Mesenteric fat pad (tissue), 1 donor: ENCODE measurements at regions not wholly inside any gene's neighbourhood (a gene's known extent, or its start where the extent isn't known, plus 50 kb on each side); places are given as distances from the start of the nearest gene placed in this dataset.
"Not testable (repeated sequence)": the region's sequence is repeated elsewhere in the genome, so short reads cannot be mapped to it uniquely, and the experiment has no call there.

Source experiments
- DNase-seq: peaks from one replicate; pipeline ENCODE4 v3.0.0-alpha.2; 2020; ENCODE audit warnings: low spot score
- donor health status: DM: yes; HTN: yes; CAD: no.

GRCh38 chr9:62145648-62146047, 955.8 kb downstream of the SPATA31A7 start:
- DNase-seq, result not testable (repeated sequence)
